ENCODE measurements at regions not wholly inside any gene's neighbourhood (a gene's known extent, or its start where the extent isn't known, plus 50 kb on each side); places are given as distances from the start of the nearest gene placed in this dataset.

GRCh38 chr5:166962461-166962860 lies 1329.0 kb upstream of the WWC1 start:
- TF ChIP-seq POLR2A (IDR thresholded peaks at IDR 0.05; ENCODE audit: low read length): no peak
- no peak for TF ChIP-seq GATA1 (IDR thresholded peaks at IDR 0.05; ENCODE audit: low read depth, low read length)
